ENCODE measurements at regions not wholly inside any gene's neighbourhood (a gene's known extent, or its start where the extent isn't known, plus 50 kb on each side); places are given as distances from the start of the nearest gene placed in this dataset.
"Not testable (repeated sequence)": the region's sequence is repeated elsewhere in the genome, so short reads cannot be mapped to it uniquely, and the experiment has no call there.

GRCh38 chr1:209076688-209077087 lies 506.8 kb upstream of the CAMK1G start:
- no peak for DNase-seq (ENCODE audit: extremely low read depth, low read depth)

- no peak for DNase-seq (ENCODE audit: extremely low read depth, low read depth)
Observed at GRCh38 chr1:209080170-209080781, 503.2 kb upstream of the CAMK1G start.

- DNase-seq (ENCODE audit: extremely low read depth, low read depth), result no peak
Observed at GRCh38 chr1:209086486-209087192, 496.9 kb upstream of the CAMK1G start.

GRCh38 chr1:209094384-209094783 lies 489.1 kb upstream of the CAMK1G start:
- DNase-seq (ENCODE audit: extremely low read depth, low read depth), result no peak

GRCh38 chr1:209095627-209096595 lies 487.6 kb upstream of the CAMK1G start:
- no peak for DNase-seq (ENCODE audit: extremely low read depth, low read depth)

- DNase-seq (ENCODE audit: extremely low read depth, low read depth), result no peak
Observed at GRCh38 chr1:209100460-209100859, 483.1 kb upstream of the CAMK1G start.

GRCh38 chr1:209101106-209101505 lies 482.4 kb upstream of the CAMK1G start:
- no peak for DNase-seq (ENCODE audit: extremely low read depth, low read depth)

- DNase-seq (ENCODE audit: extremely low read depth, low read depth), result no peak
Observed at GRCh38 chr1:209102120-209102519, 481.4 kb upstream of the CAMK1G start.

GRCh38 chr1:209102531-209102930 lies 481.0 kb upstream of the CAMK1G start:
- DNase-seq (ENCODE audit: extremely low read depth, low read depth), result no peak

GRCh38 chr1:209103092-209103491 lies 480.4 kb upstream of the CAMK1G start:
- DNase-seq (ENCODE audit: extremely low read depth, low read depth), result no peak

GRCh38 chr1:209104646-209105045 lies 478.9 kb upstream of the CAMK1G start:
- DNase-seq (ENCODE audit: extremely low read depth, low read depth), result no peak

GRCh38 chr1:209105701-209106100 lies 477.8 kb upstream of the CAMK1G start:
- no peak for DNase-seq (ENCODE audit: extremely low read depth, low read depth)

GRCh38 chr1:209106237-209106741 lies 477.2 kb upstream of the CAMK1G start:
- no peak for DNase-seq (ENCODE audit: extremely low read depth, low read depth)

- DNase-seq (ENCODE audit: extremely low read depth, low read depth), result no peak
Observed at GRCh38 chr1:209106861-209107260, 476.7 kb upstream of the CAMK1G start.

GRCh38 chr1:209107535-209107934 lies 476.0 kb upstream of the CAMK1G start:
- no peak for DNase-seq (ENCODE audit: extremely low read depth, low read depth)

- no peak for DNase-seq (ENCODE audit: extremely low read depth, low read depth)
Observed at GRCh38 chr1:209109001-209109785, 474.3 kb upstream of the CAMK1G start.

- no peak for DNase-seq (ENCODE audit: extremely low read depth, low read depth)
Observed at GRCh38 chr1:209113521-209113920, 470.0 kb upstream of the CAMK1G start.

- no peak for DNase-seq (ENCODE audit: extremely low read depth, low read depth)
Observed at GRCh38 chr1:209116705-209117104, 466.8 kb upstream of the CAMK1G start.

GRCh38 chr1:209123601-209124000 lies 459.9 kb upstream of the CAMK1G start:
- DNase-seq (ENCODE audit: extremely low read depth, low read depth), result no peak

GRCh38 chr1:209129091-209129490 lies 454.4 kb upstream of the CAMK1G start:
- DNase-seq (ENCODE audit: extremely low read depth, low read depth), result not testable (repeated sequence)
